ENCODE measurements at regions not wholly inside any gene's neighbourhood (a gene's known extent, or its start where the extent isn't known, plus 50 kb on each side); places are given as distances from the start of the nearest gene placed in this dataset.

DNA sequence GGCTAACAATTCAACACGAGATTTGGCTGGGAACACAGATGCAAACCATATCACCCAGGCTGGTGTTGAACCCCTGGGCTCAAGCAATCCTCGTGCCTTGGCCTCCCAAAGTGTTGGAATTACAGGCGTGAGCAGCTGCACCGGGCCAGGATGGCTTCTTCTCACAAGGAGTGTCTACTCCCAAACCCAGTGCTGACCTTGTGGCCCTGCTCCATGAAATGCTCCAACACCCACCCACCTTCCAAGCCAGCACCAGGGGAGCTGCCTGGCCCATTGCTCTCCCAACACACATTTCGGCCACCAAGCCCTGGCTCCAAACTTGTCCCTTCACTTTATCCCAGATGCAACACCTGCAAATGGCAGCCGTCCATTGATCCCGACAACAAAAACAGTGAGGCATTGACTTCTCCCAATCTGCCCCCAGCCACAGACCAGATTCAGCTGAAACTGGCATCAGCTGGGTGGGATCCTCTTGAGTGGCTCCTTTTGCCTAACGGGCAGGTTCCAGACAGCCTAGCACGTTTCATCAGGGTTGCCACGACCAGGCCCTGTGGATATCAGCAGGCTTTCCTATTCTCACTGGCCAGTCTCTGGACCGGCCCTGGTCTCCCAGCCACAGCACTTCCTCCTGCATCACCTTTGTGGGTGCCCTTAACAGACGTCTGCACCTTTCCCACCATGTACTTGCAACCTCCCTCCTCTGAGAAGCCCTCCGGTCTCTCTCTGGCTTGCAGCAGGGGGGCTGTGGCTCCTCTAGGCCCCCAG is 105.7 kb upstream of the CARD11 start:
- Histone ChIP-seq H3K27me3 (peaks cover 6% of the 10 kb centered on the region), H3K4me3 (no peak overlapping the region), H3K4me1 (no peaks in the 10 kb centered on the region), H3K9me3 (no peaks in the 10 kb centered on the region), H3K36me3 (no peaks in the 10 kb centered on the region), H3K27ac (no peak overlapping the region)
- TF ChIP-seq, protein P1, sequence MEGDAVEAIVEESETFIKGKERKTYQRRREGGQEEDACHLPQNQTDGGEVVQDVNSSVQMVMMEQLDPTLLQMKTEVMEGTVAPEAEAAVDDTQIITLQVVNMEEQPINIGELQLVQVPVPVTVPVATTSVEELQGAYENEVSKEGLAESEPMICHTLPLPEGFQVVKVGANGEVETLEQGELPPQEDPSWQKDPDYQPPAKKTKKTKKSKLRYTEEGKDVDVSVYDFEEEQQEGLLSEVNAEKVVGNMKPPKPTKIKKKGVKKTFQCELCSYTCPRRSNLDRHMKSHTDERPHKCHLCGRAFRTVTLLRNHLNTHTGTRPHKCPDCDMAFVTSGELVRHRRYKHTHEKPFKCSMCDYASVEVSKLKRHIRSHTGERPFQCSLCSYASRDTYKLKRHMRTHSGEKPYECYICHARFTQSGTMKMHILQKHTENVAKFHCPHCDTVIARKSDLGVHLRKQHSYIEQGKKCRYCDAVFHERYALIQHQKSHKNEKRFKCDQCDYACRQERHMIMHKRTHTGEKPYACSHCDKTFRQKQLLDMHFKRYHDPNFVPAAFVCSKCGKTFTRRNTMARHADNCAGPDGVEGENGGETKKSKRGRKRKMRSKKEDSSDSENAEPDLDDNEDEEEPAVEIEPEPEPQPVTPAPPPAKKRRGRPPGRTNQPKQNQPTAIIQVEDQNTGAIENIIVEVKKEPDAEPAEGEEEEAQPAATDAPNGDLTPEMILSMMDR (IDR thresholded peaks at IDR 0.05) = no peak
- intact Hi-C loops (cut with DNase I) = no loop called here
- peak; percentile 30 for DNase-seq
- ATAC-seq = no peak

DNA sequence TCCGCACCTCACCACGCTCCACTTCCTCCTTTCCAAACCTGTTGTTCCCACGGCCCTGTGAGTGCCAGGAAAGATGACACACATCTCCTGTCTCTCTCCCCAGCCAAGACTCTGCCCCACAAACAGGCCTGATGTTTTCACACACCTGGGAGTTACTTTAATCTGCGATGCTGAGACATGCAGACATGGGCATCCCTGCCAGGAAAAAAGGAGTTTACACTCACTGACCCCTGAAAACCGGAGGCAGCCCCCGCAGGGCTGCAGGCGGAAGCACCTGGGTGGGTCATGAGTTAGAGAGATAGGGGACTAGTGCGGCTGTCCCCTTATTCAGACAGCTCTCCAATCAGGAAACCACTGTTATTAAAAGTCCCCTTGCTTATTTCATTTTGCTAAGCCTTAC is 106.4 kb upstream of the CARD11 start:
- DNase-seq (peak; percentile 53), ATAC-seq (no peak)
- TF ChIP-seq, protein P1 (IDR thresholded peaks at IDR 0.05) = no peak
- intact Hi-C loops (cut with DNase I) = loop anchor here (10.0 kb wide), 1 partner anchor 265 kb away; no protein-coding TSS in a partner anchor
- H3K27ac ChIP-seq = no peak overlapping the region
- no peaks in the 10 kb centered on the region for H3K4me1 ChIP-seq
- no peak overlapping the region for H3K4me3 ChIP-seq
- no peaks in the 10 kb centered on the region for H3K9me3 ChIP-seq
- peaks cover 6% of the 10 kb centered on the region for H3K27me3 ChIP-seq
- H3K36me3 ChIP-seq = no peaks in the 10 kb centered on the region

DNA sequence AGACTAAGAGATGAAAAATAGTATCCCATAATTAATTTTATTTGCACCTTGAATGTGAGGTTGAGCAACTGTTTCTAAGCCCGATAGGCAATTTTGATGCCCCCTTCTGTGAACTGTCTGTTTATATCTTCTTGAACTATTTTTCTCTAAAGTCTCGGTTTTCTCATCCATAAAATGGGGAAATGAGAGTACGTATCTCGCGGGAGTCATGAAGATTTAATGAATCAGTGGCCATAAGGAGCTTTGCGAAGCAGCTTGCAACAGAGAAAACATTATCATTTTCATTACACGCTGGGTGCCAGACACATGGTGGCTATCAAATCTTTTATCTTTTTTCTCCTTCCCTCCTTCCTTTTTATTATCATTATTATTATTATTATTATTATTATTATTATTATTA is 108.1 kb upstream of the CARD11 start:
- TF ChIP-seq, protein P1 (IDR thresholded peaks at IDR 0.05) = no peak
- intact Hi-C loops (cut with DNase I) = loop anchor here (10.0 kb wide), 1 partner anchor 267 kb away; no protein-coding TSS in a partner anchor

DNA sequence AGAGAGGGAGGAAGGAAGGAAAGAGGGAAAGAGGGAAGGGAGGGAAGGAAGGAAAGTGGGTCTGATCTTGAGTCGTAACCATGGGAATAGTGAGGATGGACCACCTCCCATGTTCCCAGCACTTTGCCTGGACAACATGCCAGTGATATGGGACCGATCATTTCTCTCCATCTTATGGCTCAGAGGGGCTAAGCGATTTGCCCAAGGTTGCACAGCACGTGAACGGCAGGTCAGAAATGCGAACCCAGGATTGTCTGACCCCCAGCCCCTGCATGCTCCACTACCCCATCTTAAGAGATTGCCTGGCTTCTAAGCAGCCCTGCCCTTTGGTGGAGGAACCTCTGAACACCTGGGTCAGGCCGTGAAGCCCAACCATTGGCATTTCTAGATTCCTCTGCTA is 109.0 kb upstream of the CARD11 start:
- H3K4me3 ChIP-seq = no peak overlapping the region
- no peaks in the 10 kb centered on the region for H3K36me3 ChIP-seq
- intact Hi-C loops (cut with DNase I) = loop anchor here (10.0 kb wide), 1 partner anchor 268 kb away; no protein-coding TSS in a partner anchor
- no peak overlapping the region for H3K27ac ChIP-seq
- TF ChIP-seq, protein P1 (IDR thresholded peaks at IDR 0.05) = no peak
- ATAC-seq (no peak), DNase-seq (peak; percentile 9)
- H3K4me1 ChIP-seq = no peaks in the 10 kb centered on the region
- H3K27me3 ChIP-seq = peaks cover 6% of the 10 kb centered on the region
- no peaks in the 10 kb centered on the region for H3K9me3 ChIP-seq

More for the DNA sequence above, 108.1 kb upstream of the CARD11 start:
- ATAC-seq (no peak), DNase-seq (no peak)
- Histone ChIP-seq H3K27me3 (peaks cover 6% of the 10 kb centered on the region), H3K36me3 (no peaks in the 10 kb centered on the region), H3K27ac (no peak overlapping the region), H3K4me3 (no peak overlapping the region), H3K4me1 (no peaks in the 10 kb centered on the region), H3K9me3 (no peaks in the 10 kb centered on the region)

DNA sequence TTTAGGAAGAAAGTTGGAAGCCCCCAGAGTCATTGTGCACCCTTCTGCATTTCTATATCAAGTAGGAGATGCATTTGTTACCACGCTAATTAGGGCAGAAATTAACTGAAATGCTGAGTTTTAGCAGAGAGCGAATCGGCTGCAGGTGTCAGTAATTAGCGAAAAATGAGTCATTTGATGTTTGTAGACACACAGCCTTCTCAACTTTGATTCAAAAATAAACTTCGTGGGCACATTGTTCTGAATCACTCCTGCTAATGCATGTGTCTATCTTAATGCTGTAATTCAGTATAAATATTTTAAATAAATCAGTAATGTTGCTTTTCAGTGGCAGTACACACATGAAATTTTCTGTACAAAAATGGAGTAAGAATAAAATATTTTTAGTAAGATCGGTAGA is 109.5 kb upstream of the CARD11 start:
- Histone ChIP-seq H3K27ac (no peak overlapping the region), H3K9me3 (no peaks in the 10 kb centered on the region), H3K27me3 (peaks cover 6% of the 10 kb centered on the region), H3K36me3 (no peaks in the 10 kb centered on the region), H3K4me3 (no peak overlapping the region), H3K4me1 (no peaks in the 10 kb centered on the region)
- TF ChIP-seq, protein P1 (IDR thresholded peaks at IDR 0.05) = no peak
- intact Hi-C loops (cut with DNase I) = loop anchor here (10.0 kb wide), 1 partner anchor 268 kb away; no protein-coding TSS in a partner anchor
- DNase-seq (no peak), ATAC-seq (no peak)

Measured in upper lobe of right lung (tissue), 1 donor.